ENCODE measurements at regions not wholly inside any gene's neighbourhood (a gene's known extent, or its start where the extent isn't known, plus 50 kb on each side); places are given as distances from the start of the nearest gene placed in this dataset.

DNA sequence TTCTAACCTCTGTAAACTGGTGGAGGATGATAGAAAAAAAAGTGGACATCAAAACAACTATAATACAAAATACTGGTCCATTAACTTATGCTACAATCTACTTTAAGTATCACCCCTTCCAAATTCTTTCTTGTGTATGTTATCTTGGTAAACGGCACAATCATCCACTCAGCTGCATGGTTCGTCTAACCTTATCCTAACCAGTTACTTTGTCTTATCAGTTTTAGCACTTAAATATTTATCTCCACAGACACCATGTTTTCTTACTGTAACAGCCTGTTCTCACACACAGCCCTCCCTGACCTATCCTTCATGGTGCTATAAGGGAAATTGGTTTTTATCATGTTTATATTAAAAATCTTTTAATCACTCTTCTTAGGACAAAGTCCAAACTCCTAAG is 157.2 kb downstream of the PTGER3 start:
- TF ChIP-seq TAF1 (IDR thresholded peaks at IDR 0.05; ENCODE audit: low read depth, low read length) (no peak), POLR2A (IDR thresholded peaks at IDR 0.05; ENCODE audit: low read depth, low read length) (no peak)

Measured in GM12891 (cell line).